GM23338 (cell line): ENCODE measurements at regions not wholly inside any gene's neighbourhood (a gene's known extent, or its start where the extent isn't known, plus 50 kb on each side); places are given as distances from the start of the nearest gene placed in this dataset.

ENCODE experiments used
- ATAC-seq: fragments of 200-7000 bp; cut with Tn5 transposase; 3 replicates; pipeline ENCODE4 v1.9.1; 2020
- DNase-seq: peaks from one replicate; pipeline ENCODE4 v3.0.0-alpha.2; 2015; ENCODE audit warnings: low spot score
- H2AFZ ChIP-seq: fragments of 200-600 bp; sonication (generic); 2 replicates; pipeline ENCODE4 v1.8.0; 2016; ENCODE audit warnings: antibody characterized with exemption, mild to moderate bottlenecking, moderate library complexity
- H3F3A ChIP-seq: fragments of 200-600 bp; sonication (generic); replicated peaks from 2 replicates; pipeline ENCODE4 v1.8.0; 2017; ENCODE audit warnings: antibody characterized with exemption, mixed run types, low read depth
- H3K27ac ChIP-seq: fragments of 200-600 bp; sonication (generic); 2 replicates; pipeline ENCODE4 v1.6.1; 2016; ENCODE audit warnings: low read depth
- H3K27me3 ChIP-seq: fragments of 200-600 bp; sonication (generic); 2 replicates; pipeline ENCODE4 v1.8.0; 2016; ENCODE audit warnings: mild to moderate bottlenecking, mixed run types, moderate library complexity; ENCODE audit not compliant: insufficient read depth
- H3K36me3 ChIP-seq: fragments of 200-600 bp; sonication (generic); 2 replicates; pipeline ENCODE4 v1.8.0; 2016; ENCODE audit warnings: mild to moderate bottlenecking; ENCODE audit not compliant: insufficient read depth
- H3K4me1 ChIP-seq: fragments of 200-600 bp; sonication (generic); 2 replicates; pipeline ENCODE4 v1.8.0; 2016; ENCODE audit warnings: mild to moderate bottlenecking, moderate library complexity; ENCODE audit not compliant: insufficient read depth
- H3K4me2 ChIP-seq: fragments of 200-600 bp; sonication (generic); 2 replicates; pipeline ENCODE4 v1.7.1; 2017; ENCODE audit warnings: mixed run types
- H3K4me3 ChIP-seq: fragments of 200-600 bp; sonication (generic); 2 replicates; pipeline ENCODE4 v1.6.1; 2016; ENCODE audit warnings: mixed run types
- H3K79me2 ChIP-seq: fragments of 200-600 bp; sonication (generic); replicated peaks from 2 replicates; pipeline ENCODE4 v1.8.0; 2017; ENCODE audit warnings: mild to moderate bottlenecking; ENCODE audit not compliant: insufficient read depth
- H3K9me2 ChIP-seq: fragments of 200-600 bp; sonication (generic); 2 replicates; pipeline ENCODE4 v1.8.0; 2017; ENCODE audit not compliant: insufficient read depth
- H4K20me1 ChIP-seq: fragments of 200-600 bp; sonication (generic); replicated peaks from 2 replicates; pipeline ENCODE4 v1.8.0; 2017; ENCODE audit warnings: mild to moderate bottlenecking; ENCODE audit not compliant: insufficient read depth
- H3K27ac Mint-ChIP-seq: 2 replicates; pipeline ENCODE4 v1.8.0; 2020; ENCODE audit warnings: inconsistent platforms, mild to moderate bottlenecking, moderate library complexity, mixed read lengths
- H3K27me3 Mint-ChIP-seq: 3 replicates; pipeline ENCODE4 v1.8.0; 2022; ENCODE audit warnings: low read depth, mild to moderate bottlenecking, moderate library complexity, mixed read lengths, inconsistent platforms; ENCODE audit not compliant: insufficient read depth, poor library complexity
- H3K36me3 Mint-ChIP-seq: 3 replicates; pipeline ENCODE4 v1.8.0; 2021; ENCODE audit warnings: low read depth, mild to moderate bottlenecking, inconsistent platforms, moderate library complexity, mixed read lengths
- H3K4me1 Mint-ChIP-seq: 3 replicates; pipeline ENCODE4 v1.8.0; 2020; ENCODE audit warnings: mild to moderate bottlenecking, inconsistent platforms, mixed read lengths
- H3K4me3 Mint-ChIP-seq: 3 replicates; pipeline ENCODE4 v1.8.0; 2021; ENCODE audit warnings: moderate library complexity, mild to moderate bottlenecking, inconsistent platforms, mixed read lengths
- H3K9me3 Mint-ChIP-seq: 3 replicates; pipeline ENCODE4 v1.8.0; 2020; ENCODE audit warnings: moderate library complexity, mild to moderate bottlenecking, inconsistent platforms, mixed read lengths
- EZH2phosphoT487 ChIP-seq: fragments of 200-600 bp; sonication (generic); IDR thresholded peaks from one replicate; pipeline ENCODE4 v1.8.1; 2018; ENCODE audit warnings: antibody characterized with exemption; ENCODE audit not compliant: unreplicated experiment
- JUNB ChIP-seq: IDR thresholded peaks from one replicate; pipeline ENCODE4 v1.6.1; 2016; ENCODE audit warnings: antibody characterized with exemption; ENCODE audit not compliant: unreplicated experiment
- NANOG ChIP-seq: IDR thresholded peaks from 2 replicates; pipeline ENCODE4 v1.6.1; 2016; ENCODE audit warnings: antibody characterized with exemption, borderline replicate concordance
- POLR2AphosphoS5 ChIP-seq: IDR thresholded peaks from 2 replicates; pipeline ENCODE4 v1.6.1; 2016; ENCODE audit warnings: antibody characterized with exemption, low read depth
- ZNF331 ChIP-seq: fragments of 250-450 bp; sonication (Bioruptor Pico); IDR thresholded peaks from 2 replicates; pipeline ENCODE4 v1.5.0; 2020; ENCODE audit warnings: low read depth, mild to moderate bottlenecking, moderate library complexity
- TF ChIP-seq, protein P1 (sequence below): fragments of 250-450 bp; sonication (Bioruptor Pico); IDR thresholded peaks from 2 replicates; pipeline ENCODE4 v1.5.0; 2020; ENCODE audit warnings: mild to moderate bottlenecking, moderate library complexity

DNA sequence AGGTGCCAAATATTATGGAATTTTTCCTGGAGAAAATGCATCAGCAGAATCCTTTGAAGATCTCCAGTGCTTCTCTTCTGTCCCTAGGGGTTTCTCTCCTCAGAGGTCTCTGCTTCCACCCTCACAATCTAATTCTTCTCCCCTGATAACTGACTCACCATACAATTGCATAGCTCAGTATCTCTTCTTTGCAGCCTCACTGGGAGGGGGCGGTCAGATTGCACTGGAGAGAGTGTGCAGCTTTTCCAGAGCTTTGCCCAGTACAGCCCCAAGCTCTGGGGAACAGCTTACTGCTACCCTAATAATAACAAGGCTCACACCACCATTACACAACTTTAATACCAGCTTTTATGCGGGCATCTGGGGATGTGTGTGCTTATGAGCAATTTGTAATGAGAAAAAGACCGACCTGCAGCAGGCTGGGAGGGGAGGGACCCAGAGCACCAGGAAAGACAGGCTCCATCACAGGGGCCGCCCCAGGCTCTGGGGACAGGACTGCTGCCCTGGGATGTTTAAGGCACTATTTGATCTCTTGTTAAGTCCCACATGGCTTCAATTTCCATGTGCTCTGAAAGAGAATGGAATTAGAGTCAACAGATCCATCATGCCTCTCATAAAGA, 276.6 kb upstream of the SIX2 start:
- ATAC-seq: no peak
- Histone ChIP-seq H3K27me3 (no peaks in the 10 kb centered on the region), H4K20me1 (no peaks in the 10 kb centered on the region), H3K27ac (no peak overlapping the region), H3F3A (no peaks in the 10 kb centered on the region), H3K9me2 (peaks cover 4% of the 10 kb centered on the region; the same call in 1 of the 2 replicates), H3K4me3 (no peak overlapping the region), H3K4me1 (no peaks in the 10 kb centered on the region), H3K4me2 (no peak overlapping the region), H3K36me3 (no peaks in the 10 kb centered on the region; the same call in 1 of the 2 replicates), H3K79me2 (no peaks in the 10 kb centered on the region), H2AFZ (no peak overlapping the region)
- H3K9me3 Mint-ChIP-seq: peaks cover 18% of the 10 kb centered on the region; the same call in 2 of the 3 replicates
- DNase-seq: no peak
- TF ChIP-seq, protein P1, sequence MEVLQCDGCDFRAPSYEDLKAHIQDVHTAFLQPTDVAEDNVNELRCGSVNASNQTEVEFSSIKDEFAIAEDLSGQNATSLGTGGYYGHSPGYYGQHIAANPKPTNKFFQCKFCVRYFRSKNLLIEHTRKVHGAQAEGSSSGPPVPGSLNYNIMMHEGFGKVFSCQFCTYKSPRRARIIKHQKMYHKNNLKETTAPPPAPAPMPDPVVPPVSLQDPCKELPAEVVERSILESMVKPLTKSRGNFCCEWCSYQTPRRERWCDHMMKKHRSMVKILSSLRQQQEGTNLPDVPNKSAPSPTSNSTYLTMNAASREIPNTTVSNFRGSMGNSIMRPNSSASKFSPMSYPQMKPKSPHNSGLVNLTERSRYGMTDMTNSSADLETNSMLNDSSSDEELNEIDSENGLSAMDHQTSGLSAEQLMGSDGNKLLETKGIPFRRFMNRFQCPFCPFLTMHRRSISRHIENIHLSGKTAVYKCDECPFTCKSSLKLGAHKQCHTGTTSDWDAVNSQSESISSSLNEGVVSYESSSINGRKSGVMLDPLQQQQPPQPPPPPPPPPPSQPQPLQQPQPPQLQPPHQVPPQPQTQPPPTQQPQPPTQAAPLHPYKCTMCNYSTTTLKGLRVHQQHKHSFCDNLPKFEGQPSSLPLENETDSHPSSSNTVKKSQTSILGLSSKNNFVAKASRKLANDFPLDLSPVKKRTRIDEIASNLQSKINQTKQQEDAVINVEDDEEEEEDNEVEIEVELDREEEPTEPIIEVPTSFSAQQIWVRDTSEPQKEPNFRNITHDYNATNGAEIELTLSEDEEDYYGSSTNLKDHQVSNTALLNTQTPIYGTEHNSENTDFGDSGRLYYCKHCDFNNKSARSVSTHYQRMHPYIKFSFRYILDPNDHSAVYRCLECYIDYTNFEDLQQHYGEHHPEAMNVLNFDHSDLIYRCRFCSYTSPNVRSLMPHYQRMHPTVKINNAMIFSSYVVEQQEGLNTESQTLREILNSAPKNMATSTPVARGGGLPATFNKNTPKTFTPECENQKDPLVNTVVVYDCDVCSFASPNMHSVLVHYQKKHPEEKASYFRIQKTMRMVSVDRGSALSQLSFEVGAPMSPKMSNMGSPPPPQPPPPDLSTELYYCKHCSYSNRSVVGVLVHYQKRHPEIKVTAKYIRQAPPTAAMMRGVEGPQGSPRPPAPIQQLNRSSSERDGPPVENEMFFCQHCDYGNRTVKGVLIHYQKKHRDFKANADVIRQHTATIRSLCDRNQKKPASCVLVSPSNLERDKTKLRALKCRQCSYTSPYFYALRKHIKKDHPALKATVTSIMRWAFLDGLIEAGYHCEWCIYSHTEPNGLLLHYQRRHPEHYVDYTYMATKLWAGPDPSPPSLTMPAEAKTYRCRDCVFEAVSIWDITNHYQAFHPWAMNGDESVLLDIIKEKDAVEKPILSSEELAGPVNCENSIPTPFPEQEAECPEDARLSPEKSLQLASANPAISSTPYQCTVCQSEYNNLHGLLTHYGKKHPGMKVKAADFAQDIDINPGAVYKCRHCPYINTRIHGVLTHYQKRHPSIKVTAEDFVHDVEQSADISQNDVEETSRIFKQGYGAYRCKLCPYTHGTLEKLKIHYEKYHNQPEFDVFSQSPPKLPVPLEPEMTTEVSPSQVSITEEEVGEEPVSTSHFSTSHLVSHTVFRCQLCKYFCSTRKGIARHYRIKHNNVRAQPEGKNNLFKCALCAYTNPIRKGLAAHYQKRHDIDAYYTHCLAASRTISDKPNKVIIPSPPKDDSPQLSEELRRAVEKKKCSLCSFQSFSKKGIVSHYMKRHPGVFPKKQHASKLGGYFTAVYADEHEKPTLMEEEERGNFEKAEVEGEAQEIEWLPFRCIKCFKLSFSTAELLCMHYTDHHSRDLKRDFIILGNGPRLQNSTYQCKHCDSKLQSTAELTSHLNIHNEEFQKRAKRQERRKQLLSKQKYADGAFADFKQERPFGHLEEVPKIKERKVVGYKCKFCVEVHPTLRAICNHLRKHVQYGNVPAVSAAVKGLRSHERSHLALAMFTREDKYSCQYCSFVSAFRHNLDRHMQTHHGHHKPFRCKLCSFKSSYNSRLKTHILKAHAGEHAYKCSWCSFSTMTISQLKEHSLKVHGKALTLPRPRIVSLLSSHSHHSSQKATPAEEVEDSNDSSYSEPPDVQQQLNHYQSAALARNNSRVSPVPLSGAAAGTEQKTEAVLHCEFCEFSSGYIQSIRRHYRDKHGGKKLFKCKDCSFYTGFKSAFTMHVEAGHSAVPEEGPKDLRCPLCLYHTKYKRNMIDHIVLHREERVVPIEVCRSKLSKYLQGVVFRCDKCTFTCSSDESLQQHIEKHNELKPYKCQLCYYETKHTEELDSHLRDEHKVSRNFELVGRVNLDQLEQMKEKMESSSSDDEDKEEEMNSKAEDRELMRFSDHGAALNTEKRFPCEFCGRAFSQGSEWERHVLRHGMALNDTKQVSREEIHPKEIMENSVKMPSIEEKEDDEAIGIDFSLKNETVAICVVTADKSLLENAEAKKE (CRISPR knock-in tag): no peak
- TF ChIP-seq EZH2phosphoT487: no peak
- no peak overlapping the region for H3K27ac Mint-ChIP-seq
- no peaks in the 10 kb centered on the region for H3K4me1 Mint-ChIP-seq
- peaks cover 12% of the 10 kb centered on the region for H3K27me3 Mint-ChIP-seq
- H3K36me3 Mint-ChIP-seq: peaks cover 13% of the 10 kb centered on the region; the same call in 2 of the 3 replicates
- H3K4me3 Mint-ChIP-seq: no peak overlapping the region

DNA sequence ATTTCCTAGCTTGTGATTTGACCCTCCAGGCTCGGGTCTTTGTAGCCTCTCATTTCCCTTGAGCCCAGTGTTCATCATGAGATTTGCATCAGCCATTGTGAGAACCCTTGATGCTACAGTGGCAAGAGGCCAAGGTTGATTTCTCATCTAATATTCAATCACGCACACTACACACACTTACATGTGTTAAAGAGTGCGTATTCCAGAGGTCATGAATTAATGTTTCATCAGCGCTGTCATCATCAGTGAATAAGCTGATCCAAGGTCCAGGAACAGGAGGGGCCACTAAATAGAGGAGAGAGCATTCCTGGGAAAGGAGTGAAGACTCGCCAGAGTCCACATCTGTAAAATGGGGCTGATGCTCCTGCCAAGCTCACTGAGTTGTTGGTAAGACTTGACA, 276.1 kb upstream of the SIX2 start:
- Histone ChIP-seq H3K4me1 (no peaks in the 10 kb centered on the region), H3K4me2 (no peak overlapping the region), H4K20me1 (no peaks in the 10 kb centered on the region), H3F3A (no peaks in the 10 kb centered on the region), H3K27me3 (no peaks in the 10 kb centered on the region), H3K79me2 (no peaks in the 10 kb centered on the region), H3K27ac (no peak overlapping the region), H2AFZ (no peak overlapping the region), H3K4me3 (no peak overlapping the region), H3K36me3 (no peaks in the 10 kb centered on the region; the same call in 1 of the 2 replicates), H3K9me2 (peaks cover 1% of the 10 kb centered on the region; the same call in 1 of the 2 replicates)
- Mint-ChIP-seq H3K27ac (no peak overlapping the region), H3K27me3 (peaks cover 10% of the 10 kb centered on the region), H3K4me3 (no peak overlapping the region), H3K36me3 (peaks cover 11% of the 10 kb centered on the region; the same call in 2 of the 3 replicates), H3K4me1 (no peaks in the 10 kb centered on the region), H3K9me3 (peaks cover 15% of the 10 kb centered on the region; the same call in 2 of the 3 replicates)
- DNase-seq: no peak
- no peak for ATAC-seq
- TF ChIP-seq POLR2AphosphoS5 (no peak), ZNF331 (CRISPR knock-in tag) (no peak), JUNB (no peak), NANOG (no peak), EZH2phosphoT487 (no peak)
- TF ChIP-seq, protein P1 (CRISPR knock-in tag): no peak
